SK-N-SH (cell line): ENCODE measurements at regions not wholly inside any gene's neighbourhood (a gene's known extent, or its start where the extent isn't known, plus 50 kb on each side); places are given as distances from the start of the nearest gene placed in this dataset.

Experiments used
- CTCF ChIA-PET: fragments of 300-600, 350-600 bp; formaldehyde crosslinking; extraction: SDS; loops from one replicate; lab custom pipeline; 2021; lab: Yijun Ruan, JAX
- POLR2A ChIA-PET: fragments of 350-600 bp; sonication (Branson Sonifier 250); formaldehyde crosslinking; extraction: SDS; loops from one replicate; lab custom pipeline; 2020; ENCODE audit warnings: antibody characterized with exemption, inconsistent platforms; lab: Yijun Ruan, JAX
- DNase-seq: peaks from one replicate; pipeline ENCODE4 v3.0.0; 2012
- H2AFZ ChIP-seq: fragments of 200-600 bp; sonication (generic); 2 replicates; pipeline ENCODE4 v1.8.1; 2016; ENCODE audit warnings: antibody characterized with exemption, mild to moderate bottlenecking, low read depth
- H3F3A ChIP-seq: fragments of 200-600 bp; sonication (generic); replicated peaks from 2 replicates; pipeline ENCODE3; 2016; ENCODE audit warnings: antibody characterized with exemption, mild to moderate bottlenecking; ENCODE audit not compliant: insufficient read depth
- H3K27ac ChIP-seq, 2 experiments: fragments of 200-500 bp in 1 of 2; fragments of 200-600 bp in 1 of 2; sonication (Bioruptor generic) in 1 of 2; sonication (generic), shearing (Covaris generic) in 1 of 2; 2 replicates each; pipeline versions ENCODE4 v1.5.1 to v1.6.1; 2014 to 2016; ENCODE audit warnings: low read depth in 2 of 2, inconsistent platforms in 1 of 2, low read length in 1 of 2, mild to moderate bottlenecking in 1 of 2, mixed read lengths in 1 of 2
- H3K27me3 ChIP-seq: fragments of 200-600 bp; sonication (generic), shearing (Covaris generic); 2 replicates; pipeline ENCODE4 v1.6.1; 2016; ENCODE audit warnings: mixed run types; ENCODE audit not compliant: insufficient read depth
- H3K36me3 ChIP-seq, 2 experiments: fragments of 200-500 bp in 1 of 2; fragments of 200-600 bp in 1 of 2; sonication (Bioruptor generic) in 1 of 2; sonication (generic) in 1 of 2; replicated peaks in 1 of 2; 2 replicates each; pipeline versions ENCODE3 to v1.5.1; 2014 to 2016; ENCODE audit warnings: low read length in 1 of 2, mild to moderate bottlenecking in 1 of 2; ENCODE audit not compliant: insufficient read depth in 2 of 2, control insufficient read depth in 1 of 2
- H3K4me1 ChIP-seq, 2 experiments: fragments of 200-500 bp in 1 of 2; fragments of 200-600 bp in 1 of 2; sonication (Bioruptor generic) in 1 of 2; sonication (generic), shearing (Covaris generic) in 1 of 2; 2 replicates each; pipeline versions ENCODE4 v1.5.1 to v1.6.1; 2014 to 2016; ENCODE audit warnings: low read depth in 1 of 2, low read length in 1 of 2, mixed run types in 1 of 2; ENCODE audit not compliant: insufficient read depth in 2 of 2, control insufficient read depth in 1 of 2
- H3K4me2 ChIP-seq: fragments of 200-600 bp; sonication (generic), shearing (Covaris generic); 2 replicates; pipeline ENCODE4 v1.6.1; 2017; ENCODE audit warnings: mixed run types
- H3K4me3 ChIP-seq, 2 experiments: fragments of 200-500 bp in 1 of 2; fragments of 200-600 bp in 1 of 2; sonication (Bioruptor generic) in 1 of 2; sonication (generic), shearing (Covaris generic) in 1 of 2; 2 replicates each; pipeline versions ENCODE4 v1.5.1 to v1.8.1; 2014 to 2016; ENCODE audit warnings: low read depth in 2 of 2, inconsistent platforms in 1 of 2, low read length in 1 of 2, mild to moderate bottlenecking in 1 of 2, mixed read lengths in 1 of 2, moderate library complexity in 1 of 2
- H3K79me2 ChIP-seq: fragments of 200-600 bp; sonication (generic); 2 replicates; pipeline ENCODE4 v1.8.1; 2017; ENCODE audit warnings: mild to moderate bottlenecking; ENCODE audit not compliant: insufficient read depth
- H3K9ac ChIP-seq: fragments of 200-600 bp; sonication (generic); 2 replicates; pipeline ENCODE4 v1.6.1; 2017; ENCODE audit warnings: mixed run types
- H3K9me2 ChIP-seq: fragments of 200-600 bp; sonication (generic); 2 replicates; pipeline ENCODE4 v1.6.1; 2017; ENCODE audit warnings: mixed run types
- H3K9me3 ChIP-seq: fragments of 200-600 bp; sonication (generic); 2 replicates; pipeline ENCODE4 v1.6.1; 2017; ENCODE audit warnings: mixed run types, mild to moderate bottlenecking, moderate library complexity
- H4K20me1 ChIP-seq: fragments of 200-600 bp; sonication (generic); 2 replicates; pipeline ENCODE4 v1.6.1; 2017; ENCODE audit warnings: mild to moderate bottlenecking, mixed run types; ENCODE audit not compliant: insufficient read depth
- CHD2 ChIP-seq: fragments of 150-350 bp; IDR thresholded peaks from 2 replicates; pipeline ENCODE4 v1.6.1; 2018; ENCODE audit warnings: low read length; ENCODE audit not compliant: partially characterized antibody
- ELF1 ChIP-seq: IDR thresholded peaks from 2 replicates; pipeline ENCODE4 v1.4.0; 2012
- EP300 ChIP-seq, 2 experiments: IDR thresholded peaks; 2 replicates each; pipeline versions ENCODE4 v1.4.0 to v1.6.1; 2012; ENCODE audit warnings: borderline replicate concordance in 1 of 2, low read depth in 1 of 2, low read length in 1 of 2
- EZH2phosphoT487 ChIP-seq: fragments of 200-600 bp; sonication (generic); IDR thresholded peaks from 2 replicates; pipeline ENCODE4 v1.6.1; 2017; ENCODE audit warnings: low read depth, mixed run types, mild to moderate bottlenecking, antibody characterized with exemption, moderate library complexity, borderline replicate concordance
- FOSL2 ChIP-seq: IDR thresholded peaks from 2 replicates; pipeline ENCODE4 v1.4.0; 2012; ENCODE audit warnings: low read depth, mild to moderate bottlenecking, moderate library complexity, borderline replicate concordance
- GABPA ChIP-seq: IDR thresholded peaks from 2 replicates; pipeline ENCODE4 v1.4.0; 2012; ENCODE audit warnings: low read depth, mild to moderate bottlenecking
- NFIC ChIP-seq: IDR thresholded peaks from 2 replicates; pipeline ENCODE4 v1.4.0; 2012; ENCODE audit warnings: borderline replicate concordance
- NRF1 ChIP-seq: IDR thresholded peaks from 2 replicates; pipeline ENCODE4 v1.6.1; 2012; ENCODE audit warnings: low read depth, mild to moderate bottlenecking, low read length
- RAD21 ChIP-seq: IDR thresholded peaks from 2 replicates; pipeline ENCODE4 v1.6.1; 2012; ENCODE audit warnings: mild to moderate bottlenecking, low read length
- RCOR1 ChIP-seq: fragments of 150-350 bp; IDR thresholded peaks from 2 replicates; pipeline ENCODE4 v1.6.1; 2017; ENCODE audit warnings: antibody characterized with exemption, low read length
- TCF12 ChIP-seq: IDR thresholded peaks from 2 replicates; pipeline ENCODE4 v1.4.0; 2012
- TEAD4 ChIP-seq: IDR thresholded peaks from 2 replicates; pipeline ENCODE4 v1.4.0; 2012; ENCODE audit warnings: mild to moderate bottlenecking, borderline replicate concordance; ENCODE audit not compliant: insufficient read depth
- YY1 ChIP-seq: IDR thresholded peaks from 2 replicates; pipeline ENCODE4 v1.4.0; 2012; ENCODE audit warnings: low read depth, mild to moderate bottlenecking
- WGBS: methylation state at CpG from one replicate; pipeline ENCODE4 v1.1.6; 2017; ENCODE audit warnings: low lambda C conversion rate; 5-methylcytosine and 5-hydroxymethylcytosine counted together
- TF ChIP-seq, protein P1 (sequence below): IDR thresholded peaks from 2 replicates; pipeline ENCODE4 v1.4.0; 2012; ENCODE audit warnings: low read depth, borderline replicate concordance
- TF ChIP-seq, protein P2 (sequence below): IDR thresholded peaks from 2 replicates; pipeline ENCODE4 v1.4.0; 2012; ENCODE audit warnings: low read depth, borderline replicate concordance
- TF ChIP-seq, protein P3 (sequence below): IDR thresholded peaks from 2 replicates; pipeline ENCODE4; 2012
- TF ChIP-seq, protein P4 (sequence below): IDR thresholded peaks from 2 replicates; pipeline ENCODE4 v1.4.0; 2012; ENCODE audit warnings: low read depth

DNA sequence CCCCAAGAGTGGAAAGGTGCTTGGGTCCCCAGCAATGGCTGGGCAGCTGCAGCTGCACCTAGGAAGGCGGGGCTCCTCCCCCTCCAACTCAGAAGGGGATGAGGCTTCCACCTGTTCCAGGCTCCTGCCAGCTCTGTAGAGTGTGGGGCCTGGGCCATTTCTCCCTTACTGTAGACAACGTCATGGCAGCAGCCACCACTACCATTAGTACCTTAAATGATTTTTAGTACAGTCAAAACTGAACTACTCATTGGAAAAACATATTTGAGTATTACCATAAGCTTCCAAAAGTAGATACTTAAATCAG is 1274.2 kb upstream of the GBE1 start:
- no peak overlapping the region for H3K27ac ChIP-seq
- ChIA-PET POLR2A (no interaction called here), CTCF (no interaction called here)

DNA sequence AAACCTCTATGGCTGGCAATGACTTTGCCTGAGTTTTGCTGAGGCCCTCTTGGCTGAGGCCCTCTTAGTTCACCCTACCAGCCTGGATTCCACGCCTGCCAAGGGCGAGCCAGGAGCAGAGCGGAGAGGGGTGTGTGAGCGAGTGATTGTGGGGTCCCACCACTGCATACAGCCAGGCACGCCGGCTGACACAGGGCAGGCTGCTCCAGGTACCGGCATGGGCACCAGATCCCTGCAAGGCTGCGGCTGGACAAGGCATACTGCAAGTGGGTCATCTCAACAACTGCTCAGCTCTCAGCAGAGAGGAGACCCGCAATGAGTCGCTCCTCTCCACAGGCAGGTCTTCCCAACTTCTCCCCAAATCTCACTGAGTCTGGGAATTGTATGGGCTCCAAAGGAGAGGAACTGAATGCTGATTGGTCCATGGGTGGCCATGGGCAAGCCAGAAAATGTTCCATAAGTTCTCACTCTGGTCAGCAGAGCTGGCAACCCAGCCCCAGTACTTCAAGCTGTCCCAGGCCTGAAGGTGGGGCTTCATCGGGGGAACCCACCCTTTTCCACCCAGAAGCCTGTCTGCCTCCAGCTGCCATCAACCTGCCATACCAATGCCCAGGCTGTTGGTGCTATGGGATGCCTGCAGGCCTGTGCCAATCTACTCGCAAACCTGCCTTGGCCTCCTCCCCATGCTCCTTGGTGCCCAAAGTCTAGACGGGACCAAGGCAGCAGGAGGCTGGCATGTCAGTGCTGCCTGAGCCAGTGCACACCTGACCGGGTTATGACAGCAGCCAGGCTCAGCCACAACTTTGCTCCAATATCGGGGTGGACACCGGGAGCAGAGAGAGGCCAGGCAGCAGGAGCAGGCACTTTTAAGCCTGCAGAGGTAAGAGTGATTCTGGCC is 1273.6 kb upstream of the GBE1 start:
- Histone ChIP-seq H3K27ac (no peak overlapping the region), H3K4me1 (no peaks in the 10 kb centered on the region), H4K20me1 (no peaks in the 10 kb centered on the region), H3K9me2 (no peaks in the 10 kb centered on the region), H2AFZ (no peak overlapping the region), H3K9me3 (no peaks in the 10 kb centered on the region), H3K79me2 (no peaks in the 10 kb centered on the region), H3F3A (no peaks in the 10 kb centered on the region), H3K27me3 (no peaks in the 10 kb centered on the region), H3K36me3 (no peaks in the 10 kb centered on the region), H3K4me3 (no peak overlapping the region), H3K9ac (no peak overlapping the region), H3K4me2 (no peak overlapping the region)
- ChIA-PET POLR2A (no interaction called here), CTCF (no interaction called here)
- no peak for TF ChIP-seq ELF1
- no peak for TF ChIP-seq NRF1
- TF ChIP-seq CHD2: no peak
- no peak for TF ChIP-seq EP300 (IDR thresholded peaks at IDR 0.05; ENCODE audit: borderline replicate concordance in 1 of 2, low read depth in 1 of 2, low read length in 1 of 2)
- TF ChIP-seq, protein P1, sequence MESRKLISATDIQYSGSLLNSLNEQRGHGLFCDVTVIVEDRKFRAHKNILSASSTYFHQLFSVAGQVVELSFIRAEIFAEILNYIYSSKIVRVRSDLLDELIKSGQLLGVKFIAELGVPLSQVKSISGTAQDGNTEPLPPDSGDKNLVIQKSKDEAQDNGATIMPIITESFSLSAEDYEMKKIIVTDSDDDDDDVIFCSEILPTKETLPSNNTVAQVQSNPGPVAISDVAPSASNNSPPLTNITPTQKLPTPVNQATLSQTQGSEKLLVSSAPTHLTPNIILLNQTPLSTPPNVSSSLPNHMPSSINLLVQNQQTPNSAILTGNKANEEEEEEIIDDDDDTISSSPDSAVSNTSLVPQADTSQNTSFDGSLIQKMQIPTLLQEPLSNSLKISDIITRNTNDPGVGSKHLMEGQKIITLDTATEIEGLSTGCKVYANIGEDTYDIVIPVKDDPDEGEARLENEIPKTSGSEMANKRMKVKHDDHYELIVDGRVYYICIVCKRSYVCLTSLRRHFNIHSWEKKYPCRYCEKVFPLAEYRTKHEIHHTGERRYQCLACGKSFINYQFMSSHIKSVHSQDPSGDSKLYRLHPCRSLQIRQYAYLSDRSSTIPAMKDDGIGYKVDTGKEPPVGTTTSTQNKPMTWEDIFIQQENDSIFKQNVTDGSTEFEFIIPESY: no peak
- no peak for TF ChIP-seq YY1
- TF ChIP-seq RAD21: no peak
- TF ChIP-seq, protein P2, sequence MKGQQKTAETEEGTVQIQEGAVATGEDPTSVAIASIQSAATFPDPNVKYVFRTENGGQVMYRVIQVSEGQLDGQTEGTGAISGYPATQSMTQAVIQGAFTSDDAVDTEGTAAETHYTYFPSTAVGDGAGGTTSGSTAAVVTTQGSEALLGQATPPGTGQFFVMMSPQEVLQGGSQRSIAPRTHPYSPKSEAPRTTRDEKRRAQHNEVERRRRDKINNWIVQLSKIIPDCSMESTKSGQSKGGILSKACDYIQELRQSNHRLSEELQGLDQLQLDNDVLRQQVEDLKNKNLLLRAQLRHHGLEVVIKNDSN: no peak
- TF ChIP-seq NFIC: no peak
- no peak for TF ChIP-seq TCF12
- no peak for TF ChIP-seq GABPA
- TF ChIP-seq, protein P3, sequence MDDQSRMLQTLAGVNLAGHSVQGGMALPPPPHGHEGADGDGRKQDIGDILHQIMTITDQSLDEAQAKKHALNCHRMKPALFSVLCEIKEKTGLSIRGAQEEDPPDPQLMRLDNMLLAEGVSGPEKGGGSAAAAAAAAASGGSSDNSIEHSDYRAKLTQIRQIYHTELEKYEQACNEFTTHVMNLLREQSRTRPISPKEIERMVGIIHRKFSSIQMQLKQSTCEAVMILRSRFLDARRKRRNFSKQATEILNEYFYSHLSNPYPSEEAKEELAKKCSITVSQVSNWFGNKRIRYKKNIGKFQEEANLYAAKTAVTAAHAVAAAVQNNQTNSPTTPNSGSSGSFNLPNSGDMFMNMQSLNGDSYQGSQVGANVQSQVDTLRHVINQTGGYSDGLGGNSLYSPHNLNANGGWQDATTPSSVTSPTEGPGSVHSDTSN: no peak
- TF ChIP-seq TEAD4: no peak
- TF ChIP-seq RCOR1: no peak
- TF ChIP-seq EZH2phosphoT487: no peak
- no peak for DNase-seq
- 15% methylated on average over 13 of the region's 16 CpGs for WGBS

More for the DNA sequence above, 1274.2 kb upstream of the GBE1 start:
- H3K79me2 ChIP-seq: no peaks in the 10 kb centered on the region
- H3K36me3 ChIP-seq: no peaks in the 10 kb centered on the region
- no peak overlapping the region for H2AFZ ChIP-seq
- no peak for DNase-seq
- no peaks in the 10 kb centered on the region for H3K4me1 ChIP-seq
- TF ChIP-seq FOSL2: no peak
- TF ChIP-seq, protein P4, sequence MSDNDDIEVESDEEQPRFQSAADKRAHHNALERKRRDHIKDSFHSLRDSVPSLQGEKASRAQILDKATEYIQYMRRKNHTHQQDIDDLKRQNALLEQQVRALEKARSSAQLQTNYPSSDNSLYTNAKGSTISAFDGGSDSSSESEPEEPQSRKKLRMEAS: no peak
- no peak for TF ChIP-seq GABPA
- no peak for TF ChIP-seq CHD2
- TF ChIP-seq ELF1: no peak
- H3K4me3 ChIP-seq: no peak overlapping the region
- H3K9me3 ChIP-seq: no peaks in the 10 kb centered on the region
- H3K27me3 ChIP-seq: no peaks in the 10 kb centered on the region
- WGBS: 0% methylated on average over 1 of the region's 2 CpGs
- H3K9me2 ChIP-seq: no peaks in the 10 kb centered on the region
- no peak overlapping the region for H3K4me2 ChIP-seq
- no peak overlapping the region for H3K9ac ChIP-seq
- no peaks in the 10 kb centered on the region for H4K20me1 ChIP-seq
- H3F3A ChIP-seq: no peaks in the 10 kb centered on the region
